Neutrophil (primary cell): ENCODE measurements at regions not wholly inside any gene's neighbourhood (a gene's known extent, or its start where the extent isn't known, plus 50 kb on each side); places are given as distances from the start of the nearest gene placed in this dataset.

Source experiments
- H3K27ac ChIP-seq: fragments of 200-600 bp; sonication (generic); 2 replicates; pipeline ENCODE4 v1.5.1; 2016; ENCODE audit warnings: mild to moderate bottlenecking, moderate library complexity
- H3K27me3 ChIP-seq: fragments of 200-600 bp; sonication (generic); 2 replicates; pipeline ENCODE4 v1.6.0; 2016; ENCODE audit warnings: mild to moderate bottlenecking
- H3K36me3 ChIP-seq: fragments of 200-600 bp; sonication (generic); 2 replicates; pipeline ENCODE4 v1.5.1; 2017
- H3K4me1 ChIP-seq, 2 experiments: fragments of 200-600 bp in 1 of 2; sonication (generic) in 1 of 2; 1 replicate in 1 of 2; 2 replicates in 1 of 2; pipeline versions ENCODE4 v1.5.1 to v1.6.1; 2013 to 2016; ENCODE audit warnings: low read depth in 1 of 2, low read length in 1 of 2, mild to moderate bottlenecking in 1 of 2, moderate library complexity in 1 of 2; ENCODE audit not compliant: control insufficient read depth in 1 of 2, insufficient read depth in 1 of 2
- H3K4me3 ChIP-seq, 2 experiments: fragments of 200-600 bp in 1 of 2; sonication (generic) in 1 of 2; 1 replicate in 1 of 2; 2 replicates in 1 of 2; pipeline ENCODE4 v1.5.1; 2013 to 2016; ENCODE audit warnings: low read depth in 1 of 2, low read length in 1 of 2, mild to moderate bottlenecking in 1 of 2, moderate library complexity in 1 of 2
- H3K9me3 ChIP-seq: fragments of 200-600 bp; sonication (generic); 2 replicates; pipeline ENCODE4 v1.5.1; 2016
- TF ChIP-seq, protein P1 (sequence below): fragments of 200-600 bp; sonication (generic); IDR thresholded peaks from 2 replicates; pipeline ENCODE4 v1.5.1; 2016; ENCODE audit warnings: antibody characterized with exemption

GRCh38 chr13:31878052-31878451, 138.7 kb downstream of the RXFP2 start:
- Histone ChIP-seq H3K27ac (no peak overlapping the region), H3K36me3 (no peaks in the 10 kb centered on the region), H3K27me3 (no peaks in the 10 kb centered on the region), H3K4me1 (no peaks in the 10 kb centered on the region), H3K9me3 (no peaks in the 10 kb centered on the region), H3K4me3 (no peak overlapping the region)
- TF ChIP-seq, protein P1, sequence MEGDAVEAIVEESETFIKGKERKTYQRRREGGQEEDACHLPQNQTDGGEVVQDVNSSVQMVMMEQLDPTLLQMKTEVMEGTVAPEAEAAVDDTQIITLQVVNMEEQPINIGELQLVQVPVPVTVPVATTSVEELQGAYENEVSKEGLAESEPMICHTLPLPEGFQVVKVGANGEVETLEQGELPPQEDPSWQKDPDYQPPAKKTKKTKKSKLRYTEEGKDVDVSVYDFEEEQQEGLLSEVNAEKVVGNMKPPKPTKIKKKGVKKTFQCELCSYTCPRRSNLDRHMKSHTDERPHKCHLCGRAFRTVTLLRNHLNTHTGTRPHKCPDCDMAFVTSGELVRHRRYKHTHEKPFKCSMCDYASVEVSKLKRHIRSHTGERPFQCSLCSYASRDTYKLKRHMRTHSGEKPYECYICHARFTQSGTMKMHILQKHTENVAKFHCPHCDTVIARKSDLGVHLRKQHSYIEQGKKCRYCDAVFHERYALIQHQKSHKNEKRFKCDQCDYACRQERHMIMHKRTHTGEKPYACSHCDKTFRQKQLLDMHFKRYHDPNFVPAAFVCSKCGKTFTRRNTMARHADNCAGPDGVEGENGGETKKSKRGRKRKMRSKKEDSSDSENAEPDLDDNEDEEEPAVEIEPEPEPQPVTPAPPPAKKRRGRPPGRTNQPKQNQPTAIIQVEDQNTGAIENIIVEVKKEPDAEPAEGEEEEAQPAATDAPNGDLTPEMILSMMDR = no peak

GRCh38 chr13:31878495-31878894, 139.2 kb downstream of the RXFP2 start:
- H3K9me3 ChIP-seq = no peaks in the 10 kb centered on the region
- H3K36me3 ChIP-seq = no peaks in the 10 kb centered on the region
- no peak overlapping the region for H3K27ac ChIP-seq
- no peaks in the 10 kb centered on the region for H3K27me3 ChIP-seq
- TF ChIP-seq, protein P1 = no peak
- no peaks in the 10 kb centered on the region for H3K4me1 ChIP-seq
- H3K4me3 ChIP-seq = no peak overlapping the region

- no peaks in the 10 kb centered on the region for H3K9me3 ChIP-seq
- no peaks in the 10 kb centered on the region for H3K27me3 ChIP-seq
- no peak overlapping the region for H3K27ac ChIP-seq
- H3K4me3 ChIP-seq = no peak overlapping the region
- no peaks in the 10 kb centered on the region for H3K4me1 ChIP-seq
- TF ChIP-seq, protein P1 = no peak
- no peaks in the 10 kb centered on the region for H3K36me3 ChIP-seq
These were observed 139.6 kb downstream of the RXFP2 start for GRCh38 chr13:31878955-31879354.

- TF ChIP-seq, protein P1 = no peak
- no peak overlapping the region for H3K4me3 ChIP-seq
- H3K27me3 ChIP-seq = no peaks in the 10 kb centered on the region
- no peak overlapping the region for H3K27ac ChIP-seq
- no peaks in the 10 kb centered on the region for H3K9me3 ChIP-seq
- no peaks in the 10 kb centered on the region for H3K36me3 ChIP-seq
- H3K4me1 ChIP-seq = no peaks in the 10 kb centered on the region
These were observed 141.6 kb downstream of the RXFP2 start for GRCh38 chr13:31880851-31881494.

DNA sequence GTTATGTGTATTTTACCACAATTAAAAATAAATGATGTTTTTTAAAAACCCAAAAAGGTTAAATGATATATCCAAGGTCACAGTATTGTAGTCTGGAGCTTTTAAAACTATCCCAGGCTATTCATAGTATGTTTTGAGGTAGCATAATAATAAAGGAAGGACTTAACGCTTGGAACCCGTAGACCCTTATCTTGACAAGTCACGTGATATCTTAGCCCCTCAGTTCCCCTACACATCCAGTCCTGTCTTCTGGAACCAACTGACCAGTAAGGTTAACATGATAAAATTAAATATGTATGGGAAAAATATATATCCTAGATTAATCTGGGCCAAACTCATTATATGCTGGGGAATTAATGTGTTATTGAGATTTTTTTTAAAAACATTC, 142.2 kb downstream of the RXFP2 start:
- Histone ChIP-seq H3K4me1 (no peaks in the 10 kb centered on the region), H3K9me3 (no peaks in the 10 kb centered on the region), H3K27ac (no peak overlapping the region), H3K27me3 (no peaks in the 10 kb centered on the region), H3K36me3 (no peaks in the 10 kb centered on the region), H3K4me3 (no peak overlapping the region)
- TF ChIP-seq, protein P1 = no peak

DNA sequence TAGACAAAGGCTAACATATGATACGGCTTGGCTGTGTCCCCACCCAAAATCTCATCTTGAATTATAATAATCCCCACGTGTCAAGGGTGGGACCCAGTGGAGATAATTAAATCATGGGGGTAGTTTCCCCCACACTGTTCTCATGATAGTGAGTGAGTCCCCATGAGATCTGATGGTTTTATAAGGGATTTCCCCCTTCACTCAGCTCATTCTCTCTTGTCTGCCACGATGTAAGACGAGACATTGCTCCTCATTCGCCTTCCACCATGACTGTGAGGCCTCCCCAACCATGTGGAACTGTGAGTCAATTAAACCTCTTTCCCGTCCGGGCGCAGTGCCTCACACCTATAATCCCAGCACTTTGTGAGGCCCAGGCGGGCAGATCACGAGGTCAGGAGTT, 143.5 kb downstream of the RXFP2 start:
- H3K36me3 ChIP-seq = no peaks in the 10 kb centered on the region
- TF ChIP-seq, protein P1 = no peak
- H3K4me1 ChIP-seq = no peaks in the 10 kb centered on the region

More for the DNA sequence above, 143.5 kb downstream of the RXFP2 start:
- Histone ChIP-seq H3K9me3 (no peaks in the 10 kb centered on the region), H3K4me3 (no peak overlapping the region), H3K27ac (no peak overlapping the region), H3K27me3 (no peaks in the 10 kb centered on the region)
